SK-N-DZ (cell line): ENCODE measurements at regions not wholly inside any gene's neighbourhood (a gene's known extent, or its start where the extent isn't known, plus 50 kb on each side); places are given as distances from the start of the nearest gene placed in this dataset.

Experiments
- DNase-seq: peaks from one replicate; pipeline ENCODE4 v3.0.0-alpha.2; 2015; ENCODE audit warnings: low spot score

DNA sequence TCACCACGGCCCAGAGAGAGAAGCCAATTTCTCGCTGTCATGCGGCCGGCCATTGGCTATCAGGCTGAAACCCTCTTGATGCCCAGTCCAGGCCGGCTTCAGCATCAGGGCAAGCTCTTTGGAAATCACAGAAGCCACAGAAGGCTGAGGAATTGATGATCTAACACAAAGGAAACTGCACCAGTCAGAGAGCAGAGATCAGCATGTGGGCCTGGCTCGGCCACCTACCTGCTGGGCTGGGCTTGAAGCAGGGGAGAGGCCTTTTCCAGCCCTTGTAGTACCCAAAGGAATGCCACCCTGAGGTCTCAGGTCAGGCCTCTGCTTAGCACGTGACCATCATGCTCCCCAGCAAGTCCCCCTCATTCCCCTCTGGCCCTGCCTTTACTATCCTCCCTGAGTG lies 119.1 kb downstream of the TLE3 start:
- no peak for DNase-seq

- peak; percentile 48 for DNase-seq
These were observed 118.5 kb downstream of the TLE3 start for GRCh38 chr15:69979262-69979661.

DNA sequence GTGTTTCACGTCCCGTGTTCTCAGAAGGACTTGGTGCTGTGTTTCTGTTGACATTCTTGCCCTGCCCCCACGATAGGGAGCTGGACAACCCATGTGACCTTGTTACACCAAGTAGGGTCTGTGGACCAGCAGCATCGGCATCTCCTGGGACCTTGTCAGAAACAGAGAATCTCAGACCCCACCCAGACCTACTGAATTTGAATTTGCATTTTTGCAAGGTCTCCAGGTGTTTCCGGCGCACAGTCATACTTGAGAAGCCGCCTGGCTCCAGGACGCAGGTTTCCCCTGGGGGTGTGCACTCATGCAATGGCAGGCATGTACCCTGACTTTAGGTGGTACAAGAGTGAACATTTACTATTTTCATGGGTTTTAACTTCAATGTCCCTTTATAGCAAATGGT lies 117.9 kb downstream of the TLE3 start:
- no peak for DNase-seq

GRCh38 chr15:69980341-69981059 lies 117.2 kb downstream of the TLE3 start:
- no peak for DNase-seq

- no peak for DNase-seq
These were observed 115.7 kb downstream of the TLE3 start for GRCh38 chr15:69982037-69982436.

DNA sequence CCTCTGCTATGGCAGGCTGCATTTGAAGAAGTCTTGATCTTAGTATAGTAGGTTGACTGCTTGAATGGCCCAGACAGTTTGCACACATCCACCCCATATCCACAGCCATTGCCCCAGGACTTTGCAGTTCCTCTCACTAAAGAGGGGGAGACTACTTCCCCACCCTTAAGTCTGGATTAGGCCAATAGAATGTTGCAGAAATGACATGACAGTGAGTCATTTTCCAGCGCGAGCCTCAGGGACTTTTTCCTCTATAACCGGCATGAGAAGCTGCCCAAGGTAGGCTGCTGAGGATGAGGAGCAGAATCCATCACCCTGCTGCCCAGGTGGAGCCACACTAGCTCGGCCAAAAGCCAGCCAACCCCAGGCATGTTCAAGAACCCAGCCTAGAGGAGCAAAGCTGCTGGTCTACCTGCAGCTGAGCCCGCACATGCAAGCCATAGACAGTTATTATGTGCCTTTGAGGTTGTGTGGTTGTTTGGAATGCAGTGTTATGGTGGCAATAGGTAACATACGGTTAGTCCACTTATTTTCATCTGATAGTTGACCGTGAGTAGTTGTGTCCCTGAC lies 113.9 kb downstream of the TLE3 start:
- DNase-seq: no peak

GRCh38 chr15:69987492-69988489 lies 109.9 kb downstream of the TLE3 start:
- DNase-seq: no peak

GRCh38 chr15:69988541-69989225 lies 109.0 kb downstream of the TLE3 start:
- DNase-seq: no peak

GRCh38 chr15:69990566-69991421 lies 106.9 kb downstream of the TLE3 start:
- DNase-seq: peak; percentile 25

- peak; percentile 42 for DNase-seq
These were observed 106.2 kb downstream of the TLE3 start for GRCh38 chr15:69991551-69991980.

GRCh38 chr15:69992348-69992747 lies 105.4 kb downstream of the TLE3 start:
- DNase-seq: no peak

GRCh38 chr15:69994429-69995205 lies 103.1 kb downstream of the TLE3 start:
- DNase-seq: no peak

- DNase-seq: no peak
These were observed 101.2 kb downstream of the TLE3 start for GRCh38 chr15:69996321-69997160.

DNA sequence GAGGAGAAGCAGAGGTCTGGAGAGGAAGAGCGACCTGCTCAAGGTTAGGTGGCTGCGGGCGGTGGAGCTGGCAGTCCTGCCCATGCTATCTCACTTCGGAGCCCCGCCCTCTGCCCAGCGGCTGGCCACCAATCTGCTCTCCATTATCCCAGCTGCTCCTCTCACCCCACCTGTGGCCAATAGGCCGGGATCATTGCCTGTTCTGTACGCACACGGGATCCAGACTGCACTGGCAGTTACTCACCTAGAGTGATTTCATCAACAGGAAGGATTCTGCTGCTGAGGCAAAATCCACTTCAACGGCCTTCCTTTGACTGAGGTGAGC lies 100.6 kb downstream of the TLE3 start:
- no peak for DNase-seq
